ENCODE measurements at regions not wholly inside any gene's neighbourhood (a gene's known extent, or its start where the extent isn't known, plus 50 kb on each side); places are given as distances from the start of the nearest gene placed in this dataset.
"Not testable (repeated sequence)": the region's sequence is repeated elsewhere in the genome, so short reads cannot be mapped to it uniquely, and the experiment has no call there.

GRCh38 chr19:20367811-20368294 lies 197.7 kb downstream of the ZNF737 start:
- Histone ChIP-seq H3K27ac (ENCODE audit: low read depth, low read length) (no peak overlapping the region), H3K4me3 (ENCODE audit: low read length) (no peak overlapping the region), H3K9ac (ENCODE audit: low read length) (no peak overlapping the region), H3K36me3 (ENCODE audit: control insufficient read depth, insufficient read depth, low read length) (no peaks in the 10 kb centered on the region), H3K27me3 (ENCODE audit: control insufficient read depth, insufficient read depth, low read length) (no peaks in the 10 kb centered on the region), H3K4me1 (ENCODE audit: control insufficient read depth, insufficient read depth, low read length) (no peaks in the 10 kb centered on the region)

GRCh38 chr19:20365146-20365545 lies 198.1 kb downstream of the ZNF486 start:
- no peaks in the 10 kb centered on the region for H3K27me3 ChIP-seq (ENCODE audit: control insufficient read depth, insufficient read depth, low read length)
- H3K36me3 ChIP-seq (ENCODE audit: control insufficient read depth, insufficient read depth, low read length) = no peaks in the 10 kb centered on the region
- H3K9ac ChIP-seq (ENCODE audit: low read length) = no peak overlapping the region
- no peak overlapping the region for H3K4me3 ChIP-seq (ENCODE audit: low read length)
- H3K27ac ChIP-seq (ENCODE audit: low read depth, low read length) = no peak overlapping the region
- no peaks in the 10 kb centered on the region for H3K4me1 ChIP-seq (ENCODE audit: control insufficient read depth, insufficient read depth, low read length)

- H3K36me3 ChIP-seq (ENCODE audit: control insufficient read depth, insufficient read depth, low read length) = no peaks in the 10 kb centered on the region
- no peak overlapping the region for H3K27ac ChIP-seq (ENCODE audit: low read depth, low read length)
- H3K9ac ChIP-seq (ENCODE audit: low read length) = no peak overlapping the region
- no peaks in the 10 kb centered on the region for H3K27me3 ChIP-seq (ENCODE audit: control insufficient read depth, insufficient read depth, low read length)
- H3K4me3 ChIP-seq (ENCODE audit: low read length) = no peak overlapping the region
- no peaks in the 10 kb centered on the region for H3K4me1 ChIP-seq (ENCODE audit: control insufficient read depth, insufficient read depth, low read length)
Measured at GRCh38 chr19:20359933-20360720, 193.1 kb downstream of the ZNF486 start.

- not testable (repeated sequence) for H3K9ac ChIP-seq (ENCODE audit: low read length); H3K4me1 ChIP-seq (ENCODE audit: control insufficient read depth, insufficient read depth, low read length); H3K27me3 ChIP-seq (ENCODE audit: control insufficient read depth, insufficient read depth, low read length); H3K36me3 ChIP-seq (ENCODE audit: control insufficient read depth, insufficient read depth, low read length); H3K4me3 ChIP-seq (ENCODE audit: low read length); H3K27ac ChIP-seq (ENCODE audit: low read depth, low read length)
Measured at GRCh38 chr19:20358841-20359465, 191.9 kb downstream of the ZNF486 start.

GRCh38 chr19:20357921-20358320 lies 190.9 kb downstream of the ZNF486 start:
- Histone ChIP-seq H3K4me3 (ENCODE audit: low read length) (no peak overlapping the region), H3K9ac (ENCODE audit: low read length) (no peak overlapping the region), H3K4me1 (ENCODE audit: control insufficient read depth, insufficient read depth, low read length) (no peaks in the 10 kb centered on the region), H3K27ac (ENCODE audit: low read depth, low read length) (no peak overlapping the region), H3K27me3 (ENCODE audit: control insufficient read depth, insufficient read depth, low read length) (no peaks in the 10 kb centered on the region), H3K36me3 (ENCODE audit: control insufficient read depth, insufficient read depth, low read length) (no peaks in the 10 kb centered on the region)

GRCh38 chr19:20351244-20351643 lies 184.2 kb downstream of the ZNF486 start:
- Histone ChIP-seq H3K9ac (ENCODE audit: low read length) (no peak overlapping the region), H3K27me3 (ENCODE audit: control insufficient read depth, insufficient read depth, low read length) (no peaks in the 10 kb centered on the region), H3K27ac (ENCODE audit: low read depth, low read length) (no peak overlapping the region), H3K36me3 (ENCODE audit: control insufficient read depth, insufficient read depth, low read length) (no peaks in the 10 kb centered on the region), H3K4me3 (ENCODE audit: low read length) (no peak overlapping the region), H3K4me1 (ENCODE audit: control insufficient read depth, insufficient read depth, low read length) (no peaks in the 10 kb centered on the region)

- Histone ChIP-seq H3K27ac (ENCODE audit: low read depth, low read length) (no peak overlapping the region), H3K36me3 (ENCODE audit: control insufficient read depth, insufficient read depth, low read length) (no peaks in the 10 kb centered on the region)
Measured at GRCh38 chr19:20349206-20349605, 182.2 kb downstream of the ZNF486 start.

GRCh38 chr19:20339444-20339843 lies 172.4 kb downstream of the ZNF486 start:
- no peaks in the 10 kb centered on the region for H3K36me3 ChIP-seq (ENCODE audit: control insufficient read depth, insufficient read depth, low read length)
- no peaks in the 10 kb centered on the region for H3K4me1 ChIP-seq (ENCODE audit: control insufficient read depth, insufficient read depth, low read length)
- H3K27ac ChIP-seq (ENCODE audit: low read depth, low read length) = no peak overlapping the region
- no peak overlapping the region for H3K4me3 ChIP-seq (ENCODE audit: low read length)
- H3K9ac ChIP-seq (ENCODE audit: low read length) = no peak overlapping the region
- no peaks in the 10 kb centered on the region for H3K27me3 ChIP-seq (ENCODE audit: control insufficient read depth, insufficient read depth, low read length)

More at GRCh38 chr19:20349206-20349605, 182.2 kb downstream of the ZNF486 start:
- Histone ChIP-seq H3K9ac (ENCODE audit: low read length) (no peak overlapping the region), H3K4me3 (ENCODE audit: low read length) (no peak overlapping the region), H3K27me3 (ENCODE audit: control insufficient read depth, insufficient read depth, low read length) (no peaks in the 10 kb centered on the region), H3K4me1 (ENCODE audit: control insufficient read depth, insufficient read depth, low read length) (no peaks in the 10 kb centered on the region)

GRCh38 chr19:20334760-20335159 lies 167.7 kb downstream of the ZNF486 start:
- Histone ChIP-seq H3K27me3 (ENCODE audit: control insufficient read depth, insufficient read depth, low read length) (no peaks in the 10 kb centered on the region), H3K27ac (ENCODE audit: low read depth, low read length) (no peak overlapping the region), H3K4me3 (ENCODE audit: low read length) (no peak overlapping the region), H3K4me1 (ENCODE audit: control insufficient read depth, insufficient read depth, low read length) (no peaks in the 10 kb centered on the region), H3K9ac (ENCODE audit: low read length) (no peak overlapping the region), H3K36me3 (ENCODE audit: control insufficient read depth, insufficient read depth, low read length) (no peaks in the 10 kb centered on the region)

GRCh38 chr19:20333508-20333907 lies 166.5 kb downstream of the ZNF486 start:
- Histone ChIP-seq H3K4me1 (ENCODE audit: control insufficient read depth, insufficient read depth, low read length) (no peaks in the 10 kb centered on the region), H3K4me3 (ENCODE audit: low read length) (no peak overlapping the region), H3K27ac (ENCODE audit: low read depth, low read length) (no peak overlapping the region), H3K9ac (ENCODE audit: low read length) (no peak overlapping the region), H3K36me3 (ENCODE audit: control insufficient read depth, insufficient read depth, low read length) (no peaks in the 10 kb centered on the region), H3K27me3 (ENCODE audit: control insufficient read depth, insufficient read depth, low read length) (no peaks in the 10 kb centered on the region)

GRCh38 chr19:20325151-20325550 lies 158.1 kb downstream of the ZNF486 start:
- Histone ChIP-seq H3K4me1 (ENCODE audit: control insufficient read depth, insufficient read depth, low read length) (no peaks in the 10 kb centered on the region), H3K27ac (ENCODE audit: low read depth, low read length) (no peak overlapping the region)

GRCh38 chr19:20321139-20321763 lies 154.2 kb downstream of the ZNF486 start:
- H3K27ac ChIP-seq (ENCODE audit: low read depth, low read length) = no peak overlapping the region
- H3K36me3 ChIP-seq (ENCODE audit: control insufficient read depth, insufficient read depth, low read length) = no peaks in the 10 kb centered on the region
- no peak overlapping the region for H3K4me3 ChIP-seq (ENCODE audit: low read length)
- no peak overlapping the region for H3K9ac ChIP-seq (ENCODE audit: low read length)
- H3K4me1 ChIP-seq (ENCODE audit: control insufficient read depth, insufficient read depth, low read length) = no peaks in the 10 kb centered on the region
- H3K27me3 ChIP-seq (ENCODE audit: control insufficient read depth, insufficient read depth, low read length) = no peaks in the 10 kb centered on the region

More at GRCh38 chr19:20325151-20325550, 158.1 kb downstream of the ZNF486 start:
- Histone ChIP-seq H3K27me3 (ENCODE audit: control insufficient read depth, insufficient read depth, low read length) (no peaks in the 10 kb centered on the region), H3K9ac (ENCODE audit: low read length) (no peak overlapping the region), H3K4me3 (ENCODE audit: low read length) (no peak overlapping the region), H3K36me3 (ENCODE audit: control insufficient read depth, insufficient read depth, low read length) (no peaks in the 10 kb centered on the region)
